ENCODE measurements at regions not wholly inside any gene's neighbourhood (a gene's known extent, or its start where the extent isn't known, plus 50 kb on each side); places are given as distances from the start of the nearest gene placed in this dataset.

DNA sequence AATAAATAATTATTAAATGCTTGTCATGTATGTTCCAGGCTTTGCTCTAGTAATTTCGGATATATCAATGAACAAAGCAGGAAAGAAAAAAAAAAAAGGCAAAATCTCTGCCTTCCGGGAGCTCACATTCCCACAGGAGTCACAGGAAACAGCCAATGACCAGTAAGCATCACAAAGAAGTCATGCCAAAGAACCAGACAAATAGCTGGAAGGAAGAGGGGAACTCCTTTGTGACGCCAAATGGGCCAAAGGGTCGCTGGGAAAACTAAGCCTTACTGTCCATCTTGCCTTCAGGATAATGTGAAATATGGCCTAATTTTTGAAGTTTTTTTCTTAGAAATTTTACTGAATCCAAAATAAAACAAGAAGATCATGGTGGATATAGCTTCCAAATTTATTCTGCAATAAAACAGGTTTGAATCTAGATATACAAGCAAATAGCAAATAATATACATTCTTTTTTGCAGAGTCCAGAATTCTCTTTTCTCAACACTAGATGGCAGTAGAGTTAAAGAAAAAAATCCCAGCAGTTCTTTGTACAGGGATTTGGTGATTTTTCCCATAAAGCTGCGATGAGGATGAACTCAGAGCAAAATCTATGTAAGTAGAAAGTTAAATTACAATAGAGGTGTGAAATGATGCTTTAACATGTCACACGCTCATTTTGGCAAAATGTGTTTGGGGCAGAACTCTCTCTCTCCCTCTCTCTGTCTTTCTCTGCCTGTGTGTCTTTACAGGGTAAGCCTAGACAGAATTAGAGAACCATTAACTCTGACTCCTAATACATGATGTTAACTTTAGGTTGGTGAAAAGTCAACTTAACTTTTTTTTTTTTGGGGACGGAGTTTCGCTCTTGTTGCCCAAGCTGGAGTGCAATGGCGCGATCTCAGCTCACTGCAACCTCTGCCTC is 60.0 kb upstream of the TUT7 start:
- no peak for TF ChIP-seq ZFX (IDR thresholded peaks at IDR 0.05)
- TF ChIP-seq, protein P1, sequence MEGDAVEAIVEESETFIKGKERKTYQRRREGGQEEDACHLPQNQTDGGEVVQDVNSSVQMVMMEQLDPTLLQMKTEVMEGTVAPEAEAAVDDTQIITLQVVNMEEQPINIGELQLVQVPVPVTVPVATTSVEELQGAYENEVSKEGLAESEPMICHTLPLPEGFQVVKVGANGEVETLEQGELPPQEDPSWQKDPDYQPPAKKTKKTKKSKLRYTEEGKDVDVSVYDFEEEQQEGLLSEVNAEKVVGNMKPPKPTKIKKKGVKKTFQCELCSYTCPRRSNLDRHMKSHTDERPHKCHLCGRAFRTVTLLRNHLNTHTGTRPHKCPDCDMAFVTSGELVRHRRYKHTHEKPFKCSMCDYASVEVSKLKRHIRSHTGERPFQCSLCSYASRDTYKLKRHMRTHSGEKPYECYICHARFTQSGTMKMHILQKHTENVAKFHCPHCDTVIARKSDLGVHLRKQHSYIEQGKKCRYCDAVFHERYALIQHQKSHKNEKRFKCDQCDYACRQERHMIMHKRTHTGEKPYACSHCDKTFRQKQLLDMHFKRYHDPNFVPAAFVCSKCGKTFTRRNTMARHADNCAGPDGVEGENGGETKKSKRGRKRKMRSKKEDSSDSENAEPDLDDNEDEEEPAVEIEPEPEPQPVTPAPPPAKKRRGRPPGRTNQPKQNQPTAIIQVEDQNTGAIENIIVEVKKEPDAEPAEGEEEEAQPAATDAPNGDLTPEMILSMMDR (conservative IDR thresholded peaks at IDR 0.05), result peak; percentile 84
- no peak overlapping the region for H3K27ac ChIP-seq

- TF ChIP-seq ZFX (IDR thresholded peaks at IDR 0.05), result no peak
- TF ChIP-seq, protein P1 (conservative IDR thresholded peaks at IDR 0.05), result no peak
- H3K27ac ChIP-seq, result no peak overlapping the region
Measured at GRCh38 chr9:86410281-86410680, 56.1 kb upstream of the TUT7 start.

- H3K27ac ChIP-seq, result peak overlapping the region; percentile 80
- TF ChIP-seq, protein P1 (conservative IDR thresholded peaks at IDR 0.05), result no peak
Measured at GRCh38 chr9:86408121-86408520, 53.9 kb upstream of the TUT7 start.

GRCh38 chr9:86407022-86407421 is 52.8 kb upstream of the TUT7 start:
- peak overlapping the region; percentile 80 for H3K27ac ChIP-seq
- no peak for TF ChIP-seq ZFX (IDR thresholded peaks at IDR 0.05)
- TF ChIP-seq, protein P1 (conservative IDR thresholded peaks at IDR 0.05), result no peak

DNA sequence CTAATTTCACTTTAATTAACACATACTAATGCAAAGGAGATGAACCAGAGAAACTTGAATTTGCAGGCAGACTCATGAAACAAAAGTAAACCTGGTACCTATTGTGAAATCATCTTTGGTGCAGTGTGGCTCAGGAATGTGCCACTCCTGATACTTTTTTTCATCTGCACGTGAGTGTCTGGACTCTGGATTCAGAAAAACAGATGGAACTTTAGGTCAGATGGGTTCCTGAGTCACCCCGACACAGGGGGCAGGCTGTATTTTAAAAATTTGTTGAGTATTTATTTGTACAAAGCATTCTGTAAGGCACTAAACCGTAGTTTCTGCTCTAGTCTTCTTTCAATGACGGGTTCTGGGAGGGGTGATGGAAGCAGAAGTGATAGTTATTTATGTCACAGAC is 52.2 kb upstream of the TUT7 start:
- peak overlapping the region; percentile 80; the same call in 1 of the 2 replicates for H3K27ac ChIP-seq
- no peak for TF ChIP-seq ZFX (IDR thresholded peaks at IDR 0.05)
- TF ChIP-seq, protein P1 (conservative IDR thresholded peaks at IDR 0.05), result no peak

GRCh38 chr9:86405926-86406325 is 51.7 kb upstream of the TUT7 start:
- H3K27ac ChIP-seq, result peak overlapping the region; percentile 80; the same call in 1 of the 2 replicates
- TF ChIP-seq, protein P1 (conservative IDR thresholded peaks at IDR 0.05), result no peak
- TF ChIP-seq ZFX (IDR thresholded peaks at IDR 0.05), result no peak

DNA sequence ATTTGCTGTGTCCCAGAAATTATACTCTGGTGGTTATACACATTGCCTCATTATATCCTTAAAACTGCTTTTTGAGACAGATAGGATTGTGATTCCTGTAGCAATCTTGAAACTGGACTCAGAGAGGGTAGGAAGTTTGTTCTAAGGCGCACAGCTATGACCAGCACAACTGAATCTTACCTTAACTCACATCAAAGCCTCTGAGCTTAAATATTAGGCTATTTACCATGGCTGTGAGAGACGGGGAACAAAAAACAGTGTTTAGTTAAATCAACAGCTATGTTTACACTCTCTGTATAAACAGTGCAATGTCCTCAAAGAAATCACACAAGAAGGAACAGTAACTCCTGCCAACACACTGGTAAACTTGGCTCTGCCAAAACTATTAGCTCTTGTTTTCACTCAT is 50.9 kb upstream of the TUT7 start:
- H3K27ac ChIP-seq, result peak overlapping the region; percentile 88; the same call in 1 of the 2 replicates
- TF ChIP-seq ZFX (IDR thresholded peaks at IDR 0.05), result no peak
- TF ChIP-seq, protein P1 (conservative IDR thresholded peaks at IDR 0.05), result no peak
